Transverse colon (tissue), 4 donors: ENCODE measurements at regions not wholly inside any gene's neighbourhood (a gene's known extent, or its start where the extent isn't known, plus 50 kb on each side); places are given as distances from the start of the nearest gene placed in this dataset.

ENCODE experiments used
- DNase-seq: peaks from one replicate; pipeline ENCODE4 v3.0.0-alpha.2; 2019
- H3K27ac ChIP-seq, 4 donors: fragments of 200-600 bp; sonication (generic); 2 replicates each; pipeline ENCODE4 v1.5.1; 2016 to 2018; ENCODE audit warnings: inconsistent platforms in 4 of 4
- H3K27me3 ChIP-seq: fragments of 200-600 bp; sonication (generic); 2 replicates; pipeline ENCODE4 v1.5.1; 2017; ENCODE audit warnings: inconsistent platforms
- H3K36me3 ChIP-seq, 4 donors: fragments of 200-600 bp; sonication (generic); 2 replicates each; pipeline ENCODE4 v1.5.1; 2017 to 2019; ENCODE audit warnings: inconsistent platforms in 4 of 4
- H3K4me1 ChIP-seq, 4 donors: fragments of 200-600 bp; sonication (generic); 2 replicates each; pipeline ENCODE4 v1.5.1; 2017 to 2020; ENCODE audit warnings: inconsistent platforms in 4 of 4
- H3K4me3 ChIP-seq, 4 donors: fragments of 200-600 bp; sonication (generic); 1 replicate in 1 of 4; 2 replicates in 3 of 4; pipeline versions ENCODE4 v1.5.1 to v1.6.1; 2017 to 2019; ENCODE audit warnings: inconsistent platforms in 4 of 4
- H3K9me3 ChIP-seq, 2 donors: fragments of 200-600 bp; sonication (generic); 2 replicates each; pipeline ENCODE4 v1.5.1; 2017 to 2019; ENCODE audit warnings: inconsistent platforms in 2 of 2
- CTCF ChIP-seq, 5 experiments: fragments of 200-600 bp in 3 of 5; fragments of 450-650 bp in 2 of 5; sonication (generic) in 3 of 5; IDR thresholded peaks; 1 replicate in 2 of 5; 2 replicates in 3 of 5; pipeline ENCODE4 v1.5.1; 2016 to 2017; ENCODE audit warnings: antibody characterized with exemption in 5 of 5, inconsistent platforms in 3 of 5, mild to moderate bottlenecking in 2 of 5, moderate library complexity in 1 of 5
- EP300 ChIP-seq: sonication (generic); formaldehyde crosslinking; IDR thresholded peaks from one replicate; pipeline ENCODE4 v1.6.1; 2017; ENCODE audit warnings: antibody characterized with exemption, low read depth
- POLR2A ChIP-seq: fragments of 450-650 bp; IDR thresholded peaks from one replicate; pipeline ENCODE4 v1.6.1; 2016; ENCODE audit warnings: antibody characterized with exemption, mild to moderate bottlenecking, moderate library complexity
- POLR2AphosphoS5 ChIP-seq, 3 donors: sonication (generic); formaldehyde crosslinking; IDR thresholded peaks; one replicate each; pipeline ENCODE4 v1.6.1; 2016; ENCODE audit warnings: antibody characterized with exemption in 3 of 3
- WGBS, 2 donors: methylation state at CpG; one replicate each; pipeline ENCODE4 v1.1.5; 2018; ENCODE audit warnings: low coverage in 1 of 2; 5-methylcytosine and 5-hydroxymethylcytosine counted together
- in situ Hi-C, 4 donors: fragments of 200-750 bp; cut with MboI; loops; one replicate each; pipeline versions ENCODE4 v1.15.0 to v1.15.1; 2017; ENCODE audit warnings: low sequenced_read_pairs in 3 of 4, low pct_ligation_motif_present in 1 of 4, low pct_unique_long_range_greater_than_20kb in 1 of 4
- intact Hi-C: fragments of 100-400 bp; cut with DNase I; formaldehyde crosslinking; loops from one replicate; pipeline ENCODE4 v1.15.1; 2023; ENCODE audit warnings: low total_unique reads

GRCh38 chr6:98717988-98718387 lies 116.4 kb upstream of the POU3F2 start:
- intact Hi-C loops, result no loop called here
- Histone ChIP-seq H3K27ac (no peak overlapping the region), H3K9me3 (no peaks in the 10 kb centered on the region)

GRCh38 chr6:98724537-98724936 lies 109.8 kb upstream of the POU3F2 start:
- no peak overlapping the region for H3K4me3 ChIP-seq
- no peaks in the 10 kb centered on the region for H3K9me3 ChIP-seq
- no peak for DNase-seq
- no peaks in the 10 kb centered on the region for H3K36me3 ChIP-seq
- H3K4me1 ChIP-seq, result no peaks in the 10 kb centered on the region
- TF ChIP-seq POLR2AphosphoS5 (IDR thresholded peaks at IDR 0.05), result no peak
- TF ChIP-seq CTCF (IDR thresholded peaks at IDR 0.05), result no peak
- TF ChIP-seq EP300, result no peak
- TF ChIP-seq POLR2A, result no peak
- intact Hi-C loops, result no loop called here
- in situ Hi-C loops, result no loop called here
- H3K27ac ChIP-seq, result no peak overlapping the region
- H3K27me3 ChIP-seq, result no peaks in the 10 kb centered on the region

More at GRCh38 chr6:98717988-98718387, 116.4 kb upstream of the POU3F2 start:
- H3K4me1 ChIP-seq, result no peaks in the 10 kb centered on the region
- no peak overlapping the region for H3K4me3 ChIP-seq
- H3K36me3 ChIP-seq, result no peaks in the 10 kb centered on the region
- no peak for DNase-seq
- TF ChIP-seq CTCF (IDR thresholded peaks at IDR 0.05) (no peak), POLR2A (no peak), EP300 (no peak), POLR2AphosphoS5 (IDR thresholded peaks at IDR 0.05) (no peak)
- 43 to 65% methylated on average over 2 of the region's 2 CpGs for WGBS, 2 donors
- no peaks in the 10 kb centered on the region for H3K27me3 ChIP-seq
- in situ Hi-C loops, result no loop called here

GRCh38 chr6:98747273-98747672 lies 87.1 kb upstream of the POU3F2 start:
- in situ Hi-C loops (no loop called here), intact Hi-C loops (no loop called here)
- Histone ChIP-seq H3K9me3 (no peaks in the 10 kb centered on the region), H3K27me3 (no peaks in the 10 kb centered on the region), H3K36me3 (no peaks in the 10 kb centered on the region), H3K27ac (no peak overlapping the region), H3K4me1 (no peaks in the 10 kb centered on the region), H3K4me3 (no peak overlapping the region)
- DNase-seq, result no peak
- 49 to 100% methylated on average over 1 of the region's 1 CpG for WGBS, 2 donors
- TF ChIP-seq POLR2AphosphoS5 (IDR thresholded peaks at IDR 0.05) (no peak), EP300 (no peak), POLR2A (no peak), CTCF (IDR thresholded peaks at IDR 0.05) (no peak)

- WGBS, 2 donors, result 55 to 58% methylated on average over 3 of the region's 3 CpGs
- in situ Hi-C loops, result no loop called here
Observed at GRCh38 chr6:98747960-98748359, 86.4 kb upstream of the POU3F2 start.

GRCh38 chr6:98759459-98759858 lies 74.9 kb upstream of the POU3F2 start:
- in situ Hi-C loops, result no loop called here
- TF ChIP-seq POLR2AphosphoS5 (IDR thresholded peaks at IDR 0.05), result no peak
- TF ChIP-seq POLR2A, result no peak
- no peak for TF ChIP-seq CTCF (IDR thresholded peaks at IDR 0.05)
- TF ChIP-seq EP300, result no peak
- no peaks in the 10 kb centered on the region for H3K36me3 ChIP-seq
- no peaks in the 10 kb centered on the region for H3K4me1 ChIP-seq
- no peak overlapping the region for H3K4me3 ChIP-seq
- no peak overlapping the region for H3K27ac ChIP-seq
- no peaks in the 10 kb centered on the region for H3K27me3 ChIP-seq
- intact Hi-C loops, result no loop called here
- peaks cover 0 to 4% of the 10 kb centered on the region in 2 donors for H3K9me3 ChIP-seq
- DNase-seq, result no peak

More at GRCh38 chr6:98747960-98748359, 86.4 kb upstream of the POU3F2 start:
- Histone ChIP-seq H3K27me3 (no peaks in the 10 kb centered on the region), H3K4me3 (no peak overlapping the region), H3K36me3 (no peaks in the 10 kb centered on the region), H3K27ac (no peak overlapping the region), H3K9me3 (no peaks in the 10 kb centered on the region), H3K4me1 (no peaks in the 10 kb centered on the region)
- intact Hi-C loops, result no loop called here
- no peak for TF ChIP-seq POLR2A
- no peak for DNase-seq
